Left renal cortex interstitium (tissue), 4 donors: ENCODE measurements at regions not wholly inside any gene's neighbourhood (a gene's known extent, or its start where the extent isn't known, plus 50 kb on each side); places are given as distances from the start of the nearest gene placed in this dataset.

Experiments
- DNase-seq, 4 donors: peaks; one replicate each; pipeline ENCODE4 v3.0.0-alpha.2; 2013; ENCODE audit warnings: low read depth in 4 of 4, low spot score in 2 of 4, missing footprints in 1 of 4

DNA sequence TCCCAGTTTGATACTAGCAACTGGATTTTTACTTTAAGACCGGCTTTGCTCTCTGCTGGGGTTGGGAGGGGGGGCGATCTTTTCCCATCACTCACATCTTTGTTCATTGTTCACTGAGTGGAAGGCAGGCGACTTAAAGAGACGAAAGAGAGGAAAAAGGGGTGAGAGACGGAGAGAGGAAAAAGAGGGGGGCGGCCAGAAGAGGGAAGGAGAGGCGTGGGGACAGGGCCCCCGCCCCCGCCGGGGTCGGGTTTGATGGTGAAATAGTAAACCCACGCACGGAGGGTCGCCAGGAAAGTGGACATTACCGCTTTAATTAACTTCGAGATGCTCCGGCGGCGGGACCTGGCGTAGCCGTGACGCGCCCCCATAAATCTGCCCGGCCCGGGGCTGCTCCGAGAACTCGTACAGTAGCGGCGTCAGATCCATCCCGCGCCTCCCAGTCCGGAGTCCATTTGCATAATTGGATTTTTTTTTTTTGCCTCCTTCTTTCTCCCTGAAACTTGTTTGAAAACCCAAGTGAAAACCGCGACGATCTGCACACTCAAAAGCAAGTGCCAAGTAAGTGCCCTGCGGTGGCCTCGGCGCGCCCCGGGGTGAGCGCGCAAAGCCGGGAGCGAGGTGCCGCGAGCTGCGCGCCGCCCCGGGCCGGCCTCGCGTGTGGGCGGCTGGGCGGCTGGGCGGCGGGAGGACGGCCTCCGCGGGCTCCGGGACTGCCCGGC is 143.9 kb upstream of the ZNF536 start:
- DNase-seq, result peak in 1 of 4 donors; percentile 25

DNA sequence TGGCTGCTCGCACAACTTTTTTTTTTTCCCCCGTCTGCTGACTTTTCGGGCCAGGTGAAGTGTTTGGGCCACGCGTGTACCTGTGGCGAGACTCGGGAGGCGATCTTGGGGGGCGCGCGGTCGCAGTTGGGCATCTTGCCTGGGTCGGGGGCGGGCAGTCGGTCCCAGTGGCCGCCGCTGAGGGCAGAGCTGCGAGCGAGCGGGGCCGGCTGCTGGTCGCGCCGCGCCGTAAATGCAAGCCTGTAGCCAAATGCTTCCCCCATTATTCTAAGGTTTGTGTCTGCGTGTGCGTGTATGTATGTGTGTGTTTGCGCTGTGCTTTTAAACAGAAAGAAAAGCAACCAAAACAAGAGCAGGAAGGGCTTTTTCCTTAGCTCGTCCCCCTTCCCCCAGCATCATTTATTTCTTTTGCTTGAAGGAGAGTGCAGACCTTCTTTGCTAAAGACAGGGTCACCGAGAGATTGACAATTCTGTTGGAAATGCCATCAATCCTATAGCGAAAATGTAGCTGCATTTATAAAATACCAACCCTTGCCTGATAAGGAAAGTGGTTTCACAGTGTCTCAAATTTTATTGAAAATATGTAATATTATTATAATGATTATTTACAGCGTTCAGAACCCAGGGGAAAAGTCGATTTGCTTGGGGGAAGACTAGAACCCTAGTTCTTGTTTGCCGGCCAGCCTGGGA is 143.2 kb upstream of the ZNF536 start:
- peak in 1 of 4 donors; percentile 16 for DNase-seq

DNA sequence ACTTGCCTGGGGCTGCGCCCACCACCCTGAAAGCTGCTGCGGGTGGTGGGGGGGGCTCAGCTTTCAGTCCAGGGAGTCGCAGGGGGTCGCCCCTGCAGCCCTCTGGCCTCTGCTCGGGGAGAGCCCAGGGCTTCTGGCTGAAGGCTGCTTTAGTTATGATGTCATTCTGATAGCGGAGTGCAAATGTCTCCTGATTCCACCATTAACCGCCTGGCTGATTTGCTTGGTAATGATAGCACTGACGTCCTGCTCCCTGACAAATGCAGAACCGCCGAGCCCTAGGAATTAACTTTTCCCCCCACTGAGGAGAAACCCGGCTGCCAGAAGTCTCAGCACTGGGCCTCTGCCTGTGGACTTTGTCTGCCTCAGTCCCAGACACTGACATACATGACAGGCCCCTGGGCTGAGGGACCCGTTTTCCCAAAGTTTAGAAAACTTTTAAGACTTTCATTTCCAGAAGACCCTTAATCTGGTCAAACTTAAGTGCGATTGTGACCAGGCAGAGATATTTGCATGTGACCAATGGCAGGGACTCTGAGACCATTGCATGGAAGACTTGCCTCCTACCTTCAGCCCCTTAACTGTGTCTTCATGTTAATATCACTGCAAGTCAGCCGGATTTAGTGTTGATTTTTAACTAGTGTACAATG is 142.5 kb upstream of the ZNF536 start:
- DNase-seq, result no peak

DNA sequence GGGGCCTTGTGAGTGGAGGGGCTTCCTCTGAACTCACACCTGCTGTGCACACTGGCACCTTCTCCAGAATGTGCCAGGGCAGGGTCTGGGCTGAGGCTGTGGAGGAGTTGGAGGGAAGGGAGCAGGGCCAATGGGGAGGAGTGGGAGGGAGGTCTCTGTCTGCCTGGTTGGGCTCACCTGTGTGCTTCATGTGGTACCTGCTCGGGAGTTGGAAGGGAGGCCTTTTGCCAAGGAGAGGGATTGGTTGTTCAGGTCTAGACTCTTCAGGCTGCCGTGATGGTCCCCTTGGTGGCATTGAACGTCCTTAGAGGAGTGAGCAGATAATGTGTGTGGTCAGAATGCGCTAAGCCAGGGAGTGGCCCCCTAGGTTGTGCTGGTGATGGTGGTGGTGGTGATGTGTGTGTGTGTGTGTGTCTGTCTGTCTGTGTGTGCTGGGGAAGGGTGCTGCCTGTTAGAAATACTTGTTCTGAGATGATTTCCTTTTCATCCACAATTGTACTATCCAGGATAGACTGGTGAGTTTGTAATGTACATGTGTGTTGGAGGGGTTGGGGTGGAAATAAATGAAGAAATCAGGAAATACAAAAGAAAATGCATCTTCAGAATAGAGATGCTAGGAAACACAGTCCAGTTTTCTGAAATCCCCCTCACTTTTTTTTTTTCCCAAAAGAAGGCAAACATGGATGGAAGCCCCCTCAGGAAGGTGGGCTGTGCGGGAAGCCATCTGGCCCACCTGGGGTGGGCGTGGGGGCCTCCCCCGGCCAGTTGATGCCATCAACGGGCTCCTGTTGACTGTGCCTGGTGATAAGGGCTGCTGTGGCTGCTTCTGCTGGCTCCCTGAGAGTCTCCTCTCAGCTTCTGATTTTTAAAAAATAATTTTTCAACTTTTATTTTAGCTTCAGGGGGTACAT is 140.5 kb upstream of the ZNF536 start:
- no peak for DNase-seq

DNA sequence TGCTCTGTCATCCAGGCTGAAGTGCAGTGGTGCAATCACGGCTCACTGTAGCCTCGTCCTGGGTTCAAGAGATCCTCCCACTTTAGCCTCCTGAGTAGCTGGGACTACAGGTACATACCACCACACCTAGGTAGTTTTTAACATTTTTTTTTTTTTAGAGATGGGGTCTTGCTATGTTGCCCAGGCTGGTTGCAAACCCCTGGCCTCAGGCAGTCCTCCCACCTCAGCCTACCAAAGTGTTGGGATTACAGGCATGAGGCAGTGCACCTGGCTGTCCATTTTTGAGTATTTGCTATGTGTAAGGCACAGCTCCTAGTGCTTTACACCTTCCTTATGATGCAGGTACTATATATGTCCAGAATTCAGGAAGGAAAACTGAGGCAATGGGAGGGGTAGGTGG is 138.8 kb upstream of the ZNF536 start:
- no peak for DNase-seq

DNA sequence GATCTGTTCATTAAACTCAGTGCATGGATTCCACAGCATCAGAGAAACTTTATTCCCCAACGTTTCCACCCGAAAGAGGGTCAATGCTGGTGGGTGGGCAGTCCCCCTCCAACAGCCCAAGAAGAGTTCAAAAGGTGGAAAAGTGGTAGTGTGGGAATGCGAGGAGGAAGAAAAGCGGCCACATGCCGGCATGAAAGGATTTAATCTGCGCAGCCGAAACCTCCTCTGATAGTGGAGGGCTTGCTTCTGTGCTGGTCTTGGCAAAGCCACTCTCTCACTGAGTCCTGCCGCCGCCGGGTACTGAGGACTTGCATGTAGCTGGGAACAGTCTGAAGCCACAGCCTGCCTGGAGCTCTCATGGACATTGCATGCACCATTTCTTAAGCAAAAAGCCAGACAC is 136.2 kb upstream of the ZNF536 start:
- DNase-seq, result no peak

DNA sequence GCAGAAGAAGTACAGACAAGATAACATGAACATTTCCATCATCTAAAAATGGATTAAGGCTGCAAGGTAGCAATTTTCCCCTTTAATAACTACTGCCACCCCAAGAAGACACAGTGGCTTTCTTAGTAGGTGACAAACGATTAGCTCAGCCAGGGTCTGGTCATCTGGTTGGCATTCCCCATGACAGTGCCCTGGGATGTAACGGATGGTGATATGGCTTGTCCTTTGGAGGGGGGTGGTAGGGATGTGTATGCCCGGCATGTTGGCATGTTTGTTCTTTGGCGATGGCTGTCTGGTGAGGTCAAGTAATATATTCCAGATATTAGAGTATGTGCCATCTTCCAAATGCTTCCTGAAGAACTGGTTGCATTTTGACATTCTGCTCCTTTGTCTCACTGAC is 135.6 kb upstream of the ZNF536 start:
- no peak for DNase-seq

DNA sequence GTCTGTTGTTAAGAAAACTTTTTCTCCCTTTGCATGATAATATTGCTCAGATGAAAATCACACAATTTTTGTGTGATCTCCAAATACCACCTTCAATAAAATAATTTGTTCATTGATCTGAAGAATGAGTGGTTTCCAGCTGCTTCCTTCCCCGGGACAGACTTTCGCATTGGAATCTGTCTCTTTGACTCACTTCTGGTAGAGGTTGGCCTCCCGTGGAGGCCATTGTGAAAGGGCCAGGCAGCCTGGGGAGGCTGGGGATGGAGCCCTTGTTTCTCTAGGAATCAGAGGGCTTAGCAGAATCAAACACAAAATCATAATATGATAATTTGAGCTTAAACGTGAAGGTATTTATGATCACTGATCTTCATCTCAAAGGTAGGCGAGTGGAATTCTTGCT is 135.0 kb upstream of the ZNF536 start:
- no peak for DNase-seq

DNA sequence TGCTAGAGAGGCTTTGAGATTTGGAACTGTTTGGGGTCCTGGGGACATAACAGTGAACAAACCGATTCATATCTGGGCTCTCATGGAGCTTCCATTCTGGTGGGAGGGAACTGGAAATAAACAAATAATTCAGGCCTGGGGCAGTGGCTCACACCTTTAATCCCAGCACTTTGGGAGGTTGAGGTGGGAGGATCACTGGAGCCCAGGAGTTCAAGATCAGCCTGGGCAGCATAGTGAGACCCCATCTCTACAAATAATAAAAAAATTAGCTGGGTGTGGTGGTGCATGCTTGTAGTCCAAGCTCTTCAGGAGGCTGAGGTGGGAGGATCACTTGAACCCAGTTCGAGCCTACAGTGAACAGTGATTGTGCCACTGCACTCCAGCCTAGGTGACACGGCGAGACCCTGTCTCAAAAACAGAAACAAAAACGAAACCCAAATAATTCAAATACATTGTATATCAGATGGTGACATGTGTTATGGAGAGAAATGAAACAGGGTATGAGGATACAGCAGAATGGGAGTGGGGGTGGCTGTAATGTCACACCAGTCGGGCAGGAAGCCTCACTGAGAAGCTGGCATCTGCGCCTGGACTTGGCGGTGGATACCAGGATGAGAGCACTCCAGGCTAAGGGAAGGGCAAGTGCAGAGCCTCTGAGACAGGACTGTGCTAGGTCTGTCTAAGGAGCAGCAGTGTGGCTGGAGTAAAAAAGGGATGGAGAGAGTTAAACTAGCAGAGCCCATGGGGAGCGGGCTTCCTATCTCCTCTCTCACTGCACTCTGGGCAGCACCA is 131.1 kb upstream of the ZNF536 start:
- DNase-seq, result no peak

DNA sequence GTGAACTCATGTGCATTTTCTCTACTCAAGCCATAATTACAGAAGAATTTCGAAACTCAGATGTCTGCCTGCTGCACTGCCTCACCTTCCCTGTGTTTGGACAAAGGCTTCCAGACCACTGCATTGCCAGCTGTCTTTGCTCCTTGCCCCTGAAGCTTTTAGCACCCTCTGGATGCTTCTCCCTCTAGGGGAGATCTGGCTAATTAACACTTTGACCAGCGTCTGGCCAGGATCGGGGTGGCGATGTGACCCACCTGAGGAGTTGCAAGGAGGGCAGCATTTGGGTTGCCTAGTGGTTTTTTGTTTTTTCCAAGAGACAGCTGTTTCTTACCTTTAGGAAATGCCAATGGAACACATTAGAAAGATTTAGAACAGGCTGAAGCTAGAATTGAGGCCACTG is 127.7 kb upstream of the ZNF536 start:
- DNase-seq, result no peak

DNA sequence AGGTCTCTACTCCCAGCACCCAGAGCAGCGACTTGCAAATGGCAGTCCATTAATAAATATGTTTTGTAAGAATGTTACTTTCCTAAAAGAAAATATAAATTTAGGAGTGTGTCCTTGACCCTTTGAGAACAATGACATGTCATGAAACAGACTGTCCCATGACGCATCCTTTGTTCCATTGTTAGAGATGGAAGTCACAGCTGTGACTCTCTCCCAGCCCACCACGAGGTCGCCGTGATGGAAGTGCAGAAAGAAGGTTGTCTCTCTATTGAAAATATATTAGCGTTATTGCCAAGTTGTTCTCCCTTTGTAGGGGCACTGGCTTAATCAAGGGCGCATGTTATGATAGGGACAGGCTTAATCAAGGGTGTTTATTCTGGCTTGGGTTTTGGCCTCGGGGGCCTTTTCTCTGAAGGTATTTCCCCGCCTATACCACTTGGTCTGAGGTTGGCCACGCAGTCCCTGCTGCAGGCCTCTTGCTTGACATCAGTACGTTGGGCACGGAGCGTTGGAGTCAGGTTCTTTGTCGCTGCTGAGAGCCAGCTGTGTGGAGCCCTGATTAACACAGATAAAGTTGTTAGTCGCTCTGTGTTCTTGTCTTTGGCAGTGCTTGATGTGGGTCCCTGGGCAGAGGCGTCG is 126.7 kb upstream of the ZNF536 start:
- no peak for DNase-seq

DNA sequence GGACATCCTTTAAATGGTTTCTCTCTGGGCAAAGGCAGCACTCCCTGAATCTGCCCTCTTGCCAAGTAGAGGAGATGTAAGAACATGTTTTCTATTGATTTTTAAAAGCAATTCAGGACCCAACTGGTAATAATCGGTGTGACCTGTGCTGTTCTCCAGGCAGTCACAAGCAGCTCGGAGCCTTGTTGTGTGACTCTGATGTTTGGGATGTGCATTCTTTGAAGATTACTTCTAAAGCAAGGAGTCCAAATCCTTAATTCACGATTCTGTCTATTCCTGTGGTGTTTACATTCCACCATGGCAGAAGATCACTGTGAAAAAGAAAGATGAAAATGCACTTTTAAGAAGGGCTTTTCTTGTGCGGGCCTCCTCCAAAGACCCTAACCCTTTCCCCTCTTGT is 122.3 kb upstream of the ZNF536 start:
- no peak for DNase-seq

DNA sequence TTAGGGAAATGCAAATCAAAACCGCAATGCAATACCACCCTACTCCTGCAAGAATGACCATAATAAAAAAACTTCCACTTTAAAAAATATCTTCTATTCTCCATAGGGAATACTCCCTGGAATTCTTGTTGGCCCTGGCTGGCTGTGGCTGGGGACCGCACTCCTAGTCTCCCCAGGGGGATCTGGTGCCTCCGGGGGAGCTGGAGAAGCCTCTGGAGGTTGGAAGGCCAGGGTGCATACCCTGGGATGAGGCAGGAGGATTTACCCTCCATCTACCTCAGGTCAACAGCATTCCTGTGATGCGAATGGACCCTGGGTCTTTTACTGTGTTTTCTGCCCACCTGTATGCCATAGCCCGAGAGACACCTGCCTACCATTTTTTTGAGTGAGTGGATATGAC is 120.0 kb upstream of the ZNF536 start:
- no peak for DNase-seq

DNA sequence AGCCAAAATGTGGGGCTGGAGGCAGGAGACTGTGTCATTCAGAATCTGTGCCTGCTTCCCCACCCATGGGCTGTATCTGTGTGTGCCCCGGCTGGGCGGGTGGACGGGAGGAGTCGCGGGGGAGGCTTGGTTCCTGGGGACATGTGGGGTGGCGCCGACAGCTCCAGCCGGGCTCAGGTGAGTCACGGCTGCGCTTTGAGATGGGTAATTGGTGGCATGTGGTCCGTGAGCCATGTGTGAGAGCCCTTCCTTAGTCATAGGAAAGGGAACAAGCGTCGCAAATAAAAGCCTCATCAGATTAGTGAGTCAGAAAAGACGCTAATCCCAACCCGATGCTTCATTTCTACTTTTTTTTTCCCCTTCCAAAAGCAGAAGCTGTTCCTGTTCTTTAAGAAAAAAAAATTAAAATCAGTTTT is 118.6 kb upstream of the ZNF536 start:
- DNase-seq, result no peak

DNA sequence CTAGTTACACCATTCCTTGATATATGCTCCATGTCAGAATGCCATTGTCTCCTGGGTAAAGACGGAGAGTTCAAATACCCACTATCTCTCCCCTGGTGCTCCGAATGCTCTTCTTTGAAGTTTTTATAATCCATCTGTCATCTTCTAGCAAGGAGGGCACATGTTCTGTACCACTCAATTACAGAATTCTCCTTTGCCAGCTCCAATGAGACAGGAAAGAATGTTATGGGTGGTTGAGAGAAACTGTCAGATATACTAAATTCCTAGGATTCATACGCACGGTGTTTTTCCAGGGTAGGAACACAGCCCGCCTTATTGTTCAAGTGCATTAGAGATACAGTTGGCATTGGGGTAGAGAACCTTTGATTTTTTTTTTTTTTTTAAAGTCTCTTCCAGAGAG is 118.0 kb upstream of the ZNF536 start:
- no peak for DNase-seq

DNA sequence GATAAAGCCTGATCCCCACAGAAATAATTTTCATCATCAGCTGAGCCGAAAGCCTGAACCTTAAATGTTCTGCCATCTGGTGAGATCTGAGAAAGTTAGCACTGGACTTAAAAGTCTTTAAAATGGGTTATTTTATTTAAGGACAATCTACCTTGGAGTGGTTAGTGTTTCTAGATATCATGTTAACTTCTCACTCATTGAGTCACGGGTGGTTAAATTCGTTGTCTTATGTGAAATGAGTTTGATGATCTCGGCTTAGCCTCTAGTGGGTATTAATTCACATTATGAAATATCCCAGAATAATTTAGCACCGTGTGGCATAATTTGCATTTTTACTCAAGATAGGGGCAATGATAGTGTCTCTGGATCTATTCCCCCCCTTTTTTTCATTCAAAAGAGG is 117.4 kb upstream of the ZNF536 start:
- no peak for DNase-seq

DNA sequence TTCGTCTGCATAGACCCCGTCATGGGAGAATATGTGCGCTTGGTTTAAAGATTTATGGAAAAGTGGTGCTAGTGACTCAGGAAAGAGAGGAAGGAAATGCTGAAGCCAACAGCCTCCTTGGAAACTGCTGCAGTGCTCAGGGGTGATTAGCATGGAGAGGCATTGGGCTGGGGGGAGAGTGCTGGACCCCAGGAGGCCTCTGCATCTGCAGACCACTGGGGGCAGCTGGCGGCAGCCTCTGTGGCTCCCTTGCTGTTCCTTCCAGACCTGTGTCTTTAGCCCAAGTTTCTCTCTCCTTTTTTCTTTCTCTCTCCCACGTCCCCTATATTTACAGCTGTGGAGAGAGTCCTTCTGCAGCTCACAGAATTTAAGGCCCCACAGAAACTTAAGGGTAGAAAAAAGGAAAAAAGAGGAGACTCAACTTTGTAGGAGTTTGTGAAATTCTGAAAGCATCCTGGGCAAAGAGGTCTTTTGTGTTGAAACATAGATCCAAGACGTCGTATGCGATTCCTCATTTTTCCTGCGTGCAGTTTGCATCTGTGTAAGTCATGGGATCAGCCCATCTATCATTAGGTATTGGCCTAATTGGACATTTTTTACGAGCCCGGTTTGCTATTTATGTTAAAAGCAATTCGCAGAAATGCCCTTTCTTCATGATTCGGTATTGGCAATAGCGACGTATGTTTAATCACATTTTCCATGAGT is 116.2 kb upstream of the ZNF536 start:
- DNase-seq, result no peak

DNA sequence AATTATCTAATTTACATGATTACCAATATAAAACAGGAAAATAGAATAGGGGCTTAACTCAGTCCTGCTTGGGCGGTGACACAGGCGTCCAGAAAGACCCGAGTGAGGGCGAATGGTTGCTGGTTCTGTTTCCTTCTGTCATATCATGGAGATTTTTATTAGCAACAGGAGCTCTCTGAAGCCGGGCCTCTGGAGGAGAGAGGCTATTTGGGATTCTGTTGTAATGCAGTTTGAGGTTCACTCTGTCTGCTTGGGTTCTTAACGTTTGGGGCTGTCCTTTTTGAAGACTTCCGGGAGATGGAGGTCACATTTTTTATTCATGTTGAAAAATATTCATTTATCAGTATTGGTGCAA is 115.7 kb upstream of the ZNF536 start:
- no peak for DNase-seq

DNA sequence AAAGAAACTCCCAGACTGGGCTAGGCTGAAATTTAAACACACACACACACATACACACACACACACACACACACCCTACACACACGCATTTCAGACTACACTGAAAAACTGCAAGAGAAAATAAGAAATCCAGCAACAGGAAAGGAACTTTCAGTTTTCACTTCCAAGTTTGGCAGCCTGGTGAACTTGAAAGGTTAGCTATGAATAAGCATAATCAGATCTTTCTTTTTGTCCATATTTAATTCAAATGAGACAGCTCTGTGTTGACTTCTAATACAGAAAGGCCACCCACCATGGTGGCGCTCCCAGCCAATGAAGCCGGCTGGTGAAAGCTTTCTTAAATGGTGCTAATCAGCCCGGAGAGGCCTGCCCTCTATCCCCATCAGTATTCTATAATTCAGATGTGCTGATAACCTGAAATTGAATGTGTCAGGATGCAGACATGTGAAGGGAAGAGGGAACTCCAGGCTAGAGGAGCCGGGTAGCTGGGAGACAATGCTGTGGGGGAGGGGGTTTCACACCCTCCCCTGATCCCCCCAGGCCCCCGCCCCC is 108.3 kb upstream of the ZNF536 start:
- no peak for DNase-seq
